Left renal cortex interstitium (tissue), 4 donors: ENCODE measurements at regions not wholly inside any gene's neighbourhood (a gene's known extent, or its start where the extent isn't known, plus 50 kb on each side); places are given as distances from the start of the nearest gene placed in this dataset.
"Not testable (repeated sequence)": the region's sequence is repeated elsewhere in the genome, so short reads cannot be mapped to it uniquely, and the experiment has no call there.

Experiments
- DNase-seq, 4 donors: peaks; one replicate each; pipeline ENCODE4 v3.0.0-alpha.2; 2013; ENCODE audit warnings: low read depth in 4 of 4, low spot score in 2 of 4, missing footprints in 1 of 4

GRCh38 chr4:66014146-66014765, 344.0 kb upstream of the EPHA5 start:
- DNase-seq = no peak

GRCh38 chr4:66000510-66001117, 330.3 kb upstream of the EPHA5 start:
- no peak for DNase-seq

- DNase-seq = no peak
Observed at GRCh38 chr4:65999518-65999871, 329.2 kb upstream of the EPHA5 start.

GRCh38 chr4:65998807-65999517, 328.7 kb upstream of the EPHA5 start:
- DNase-seq = not testable (repeated sequence)

GRCh38 chr4:65983061-65983460, 312.8 kb upstream of the EPHA5 start:
- DNase-seq = no peak

GRCh38 chr4:65976287-65976686, 306.0 kb upstream of the EPHA5 start:
- no peak for DNase-seq

GRCh38 chr4:65973186-65973585, 302.9 kb upstream of the EPHA5 start:
- no peak for DNase-seq

- DNase-seq = no peak
Observed at GRCh38 chr4:65971686-65972085, 301.4 kb upstream of the EPHA5 start.

GRCh38 chr4:65968831-65969558, 298.7 kb upstream of the EPHA5 start:
- no peak for DNase-seq

- no peak for DNase-seq
Observed at GRCh38 chr4:65960751-65961150, 290.5 kb upstream of the EPHA5 start.

- no peak for DNase-seq
Observed at GRCh38 chr4:65954416-65954815, 284.1 kb upstream of the EPHA5 start.

- DNase-seq = no peak
Observed at GRCh38 chr4:65951177-65951576, 280.9 kb upstream of the EPHA5 start.

- DNase-seq = peak in 1 of 4 donors; percentile 4
Observed at GRCh38 chr4:65943076-65943475, 272.8 kb upstream of the EPHA5 start.

- no peak for DNase-seq
Observed at GRCh38 chr4:65924843-65925242, 254.6 kb upstream of the EPHA5 start.

GRCh38 chr4:65923616-65924015, 253.3 kb upstream of the EPHA5 start:
- no peak for DNase-seq

- no peak for DNase-seq
Observed at GRCh38 chr4:65921180-65921579, 250.9 kb upstream of the EPHA5 start.

GRCh38 chr4:65918872-65919271, 248.6 kb upstream of the EPHA5 start:
- no peak for DNase-seq

- no peak for DNase-seq
Observed at GRCh38 chr4:65918212-65918611, 247.9 kb upstream of the EPHA5 start.

GRCh38 chr4:65917486-65917885, 247.2 kb upstream of the EPHA5 start:
- no peak for DNase-seq

GRCh38 chr4:65911720-65912119, 241.4 kb upstream of the EPHA5 start:
- no peak for DNase-seq

- no peak for DNase-seq
Observed at GRCh38 chr4:65893957-65894755, 223.9 kb upstream of the EPHA5 start.
